NAMALWA (cell line): ENCODE measurements at regions not wholly inside any gene's neighbourhood (a gene's known extent, or its start where the extent isn't known, plus 50 kb on each side); places are given as distances from the start of the nearest gene placed in this dataset.

Experiments used
- DNase-seq: peaks from one replicate; pipeline ENCODE4 v3.0.0-alpha.2; 2015; ENCODE audit warnings: low spot score

DNA sequence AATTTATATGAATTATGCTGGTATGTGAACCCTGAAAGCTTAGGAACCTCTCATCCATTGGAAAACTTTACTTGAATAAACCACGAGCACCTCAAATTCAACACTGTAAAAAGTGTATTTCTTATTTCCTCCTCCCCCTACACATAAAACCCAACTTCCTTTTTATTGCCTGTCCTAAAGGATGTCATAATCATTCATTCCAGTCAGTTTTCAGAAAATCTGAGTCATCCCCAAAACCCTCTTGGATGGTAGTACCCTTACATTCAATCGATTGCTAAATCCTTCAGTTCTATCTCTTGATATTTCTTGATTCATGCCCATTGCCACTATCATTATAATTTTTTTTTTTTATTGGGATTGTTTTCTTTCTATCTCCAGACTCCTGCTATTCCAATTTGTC is 91.1 kb upstream of the ATP8A1 start:
- no peak for DNase-seq

DNA sequence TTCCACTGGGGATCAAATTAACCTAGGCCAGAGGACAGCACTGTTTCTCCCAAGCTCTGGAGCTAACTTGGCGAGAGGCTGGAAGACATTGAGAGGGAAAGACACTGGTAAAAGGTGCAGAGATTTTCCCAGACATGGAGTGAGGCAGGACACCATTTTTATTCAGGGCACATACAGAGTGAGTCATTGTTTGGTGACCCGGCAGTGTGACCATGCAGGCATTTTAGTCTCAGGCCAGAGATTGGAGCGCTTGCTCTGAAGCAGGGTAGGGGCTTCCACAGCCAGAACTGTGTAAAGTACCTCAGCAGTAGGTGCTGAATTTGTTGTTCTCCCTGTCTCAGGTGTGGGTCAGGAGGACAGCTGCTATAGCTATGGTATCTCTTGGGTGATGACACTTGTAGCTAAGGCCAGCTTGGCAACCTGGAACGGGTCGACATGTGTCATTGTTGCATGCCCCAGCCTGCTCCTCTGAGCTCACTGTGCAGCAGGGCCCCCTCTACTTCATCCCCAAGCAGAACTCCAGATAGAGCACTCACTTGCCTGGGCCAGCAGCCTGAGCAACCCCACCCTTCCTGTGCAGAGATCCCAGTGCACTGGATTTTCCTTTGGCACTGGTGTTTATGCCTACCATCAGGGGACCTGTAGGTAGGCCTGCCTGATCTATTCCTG is 79.8 kb upstream of the ATP8A1 start:
- no peak for DNase-seq

DNA sequence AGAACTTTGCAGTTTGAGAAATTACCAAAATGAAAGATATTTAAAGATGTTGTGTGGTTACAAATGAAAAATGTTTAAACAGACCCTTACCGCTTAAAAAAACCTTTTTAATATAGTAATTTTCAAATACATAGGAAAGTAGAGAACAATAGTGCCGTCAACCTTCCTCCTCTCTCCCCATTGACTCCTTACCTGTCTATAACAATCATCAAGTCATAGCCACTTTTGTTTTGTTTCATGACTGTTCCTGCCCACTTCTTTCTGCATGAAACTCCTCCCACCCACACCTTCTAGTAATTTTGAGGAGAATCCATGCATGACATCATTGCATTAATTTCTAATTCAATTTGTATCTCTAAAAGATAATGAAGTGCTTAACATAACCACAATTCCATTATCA is 76.5 kb upstream of the ATP8A1 start:
- no peak for DNase-seq

DNA sequence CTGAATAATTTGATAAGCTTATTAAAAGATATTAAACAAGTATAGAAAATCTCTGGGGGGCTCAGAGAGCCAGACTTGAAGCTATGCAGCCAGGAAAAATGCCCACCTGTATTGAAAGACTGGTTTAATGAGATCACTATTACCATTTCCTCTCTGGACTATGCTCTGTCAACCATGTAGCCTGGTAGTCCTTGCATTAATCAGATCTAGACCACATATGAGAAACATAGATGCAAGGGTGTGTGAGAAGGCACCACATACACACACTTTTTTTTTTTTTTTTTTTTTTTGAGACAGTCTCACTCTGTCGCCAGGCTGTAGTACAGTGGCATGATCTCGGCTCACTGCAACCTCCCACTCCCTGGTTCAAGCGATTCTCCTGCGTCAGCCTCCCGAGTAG is 75.9 kb upstream of the ATP8A1 start:
- no peak for DNase-seq

DNA sequence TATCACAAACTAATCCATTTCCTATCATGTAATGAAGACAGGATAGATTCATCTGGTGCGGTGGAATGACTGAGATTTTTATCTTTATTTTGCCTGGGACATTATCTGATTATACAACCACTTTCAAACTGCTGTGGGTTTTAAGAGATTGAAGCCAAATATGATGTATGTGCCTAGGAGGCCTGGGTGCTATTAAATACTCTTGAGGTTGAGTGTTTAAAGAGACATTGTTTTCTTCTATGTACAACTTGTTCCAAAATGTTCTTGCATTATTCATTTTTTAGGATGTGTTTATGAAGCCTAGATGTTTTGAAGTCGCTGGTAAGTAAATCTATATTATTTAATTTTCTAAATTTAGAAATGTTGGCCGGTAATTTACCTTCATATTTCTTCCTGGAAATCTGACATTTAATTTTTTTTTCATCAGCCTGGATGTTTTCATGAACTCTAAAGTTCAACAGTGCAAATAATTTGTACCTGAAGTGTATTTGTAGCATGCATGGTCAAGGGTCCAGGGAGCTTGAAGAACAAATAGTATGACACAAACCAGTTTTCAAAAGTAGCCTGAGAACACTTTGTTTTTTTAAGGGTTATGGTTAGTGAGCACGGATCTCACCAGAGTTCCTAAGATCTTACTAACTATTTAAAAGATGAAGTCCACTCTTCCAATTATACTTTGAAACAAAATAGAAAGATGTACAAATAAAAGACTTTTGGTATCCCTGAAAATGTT is 72.8 kb upstream of the ATP8A1 start:
- DNase-seq, result no peak

DNA sequence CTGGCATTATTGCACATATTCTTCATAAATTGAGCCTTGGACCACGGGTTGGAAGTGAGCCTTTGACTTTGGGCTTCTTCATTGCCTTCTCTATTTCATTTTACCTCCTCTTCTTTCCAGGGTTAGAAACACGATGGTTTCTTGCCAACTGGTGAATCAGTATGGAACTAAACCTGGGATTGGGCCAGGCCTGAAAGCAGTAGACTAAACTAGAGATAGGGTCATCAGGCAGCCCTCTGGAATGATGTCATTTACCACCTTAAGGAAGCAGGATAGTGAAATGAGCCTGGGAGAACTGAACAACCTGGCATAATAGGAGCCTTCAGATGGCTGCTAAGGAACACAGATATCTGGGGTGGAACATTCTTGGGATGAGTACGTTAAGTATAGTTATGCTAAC is 67.5 kb upstream of the ATP8A1 start:
- DNase-seq, result no peak

DNA sequence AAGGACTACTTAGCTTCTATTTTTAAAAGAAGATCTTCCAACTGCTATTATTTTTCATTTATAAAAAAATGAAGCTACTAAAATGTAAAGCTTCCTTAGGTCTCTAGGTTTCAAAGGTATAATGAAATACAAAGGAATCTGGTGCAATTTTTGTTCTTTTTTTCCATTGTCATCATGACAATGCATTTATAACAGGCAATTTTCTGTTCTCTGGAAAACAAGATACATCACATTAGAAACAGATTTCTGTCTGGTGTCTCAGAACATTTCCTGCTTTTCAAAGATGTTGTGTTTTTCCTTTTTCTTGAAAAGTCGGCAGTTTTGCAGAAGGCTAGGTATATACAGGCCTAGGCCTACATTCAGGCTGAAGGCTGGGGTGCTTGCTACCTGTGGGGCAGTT is 63.6 kb upstream of the ATP8A1 start:
- DNase-seq, result no peak

DNA sequence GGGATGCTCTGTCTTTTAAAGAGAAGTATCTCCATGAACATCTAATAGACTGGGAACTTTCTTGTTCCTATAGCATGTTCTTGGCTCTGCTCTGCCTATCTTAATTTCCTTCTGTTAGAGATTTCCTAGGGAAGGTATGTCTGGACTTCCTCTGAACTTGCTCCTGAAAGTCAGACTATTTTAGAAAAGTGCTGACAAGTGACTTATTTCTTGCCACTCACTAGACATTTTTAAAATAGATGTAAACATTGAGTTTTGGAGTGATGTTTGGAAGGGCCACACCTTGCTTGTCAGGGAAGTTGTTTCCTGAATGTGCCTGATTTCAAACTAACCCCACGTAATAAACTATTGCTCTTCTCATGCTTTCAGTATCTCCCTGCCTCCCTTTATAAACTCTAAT is 62.4 kb upstream of the ATP8A1 start:
- DNase-seq, result no peak

DNA sequence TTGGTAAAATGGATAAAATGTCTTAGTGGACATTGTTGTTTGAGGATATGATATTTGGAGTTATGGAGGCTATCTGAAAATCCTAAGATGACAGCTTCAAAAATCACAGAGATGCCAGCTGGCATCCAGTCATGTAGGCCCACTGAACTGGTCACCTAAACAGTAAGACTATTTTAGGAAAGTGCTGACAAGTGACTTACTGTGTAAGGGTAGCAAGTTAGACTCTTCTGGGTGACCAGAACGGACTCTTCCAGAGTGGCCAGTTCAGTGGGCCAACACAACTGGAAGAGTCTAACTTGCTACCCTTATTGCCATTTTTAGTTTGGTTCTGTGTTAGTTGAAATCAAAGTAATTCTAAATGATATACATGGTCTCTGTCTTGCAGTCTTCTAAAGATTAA is 61.4 kb upstream of the ATP8A1 start:
- no peak for DNase-seq

DNA sequence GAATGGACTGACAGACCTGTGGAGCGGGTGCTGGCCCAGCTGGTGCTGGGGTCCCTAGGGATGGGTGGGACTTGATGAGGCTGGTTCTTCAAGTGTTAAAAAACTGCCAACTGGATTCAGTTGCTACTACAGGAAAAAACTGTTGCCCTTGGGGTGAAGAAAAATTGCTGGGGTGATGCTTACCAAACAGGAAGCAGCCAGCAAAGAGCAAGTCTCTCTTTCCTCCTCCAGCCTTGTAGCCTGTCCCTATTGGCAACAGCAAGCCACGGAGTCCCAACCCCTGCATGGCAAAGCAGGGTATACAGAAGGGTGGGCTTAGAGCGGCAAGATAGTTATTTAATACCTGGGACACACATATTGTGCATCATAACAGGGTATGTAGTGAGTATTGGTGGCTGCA is 60.1 kb upstream of the ATP8A1 start:
- no peak for DNase-seq

DNA sequence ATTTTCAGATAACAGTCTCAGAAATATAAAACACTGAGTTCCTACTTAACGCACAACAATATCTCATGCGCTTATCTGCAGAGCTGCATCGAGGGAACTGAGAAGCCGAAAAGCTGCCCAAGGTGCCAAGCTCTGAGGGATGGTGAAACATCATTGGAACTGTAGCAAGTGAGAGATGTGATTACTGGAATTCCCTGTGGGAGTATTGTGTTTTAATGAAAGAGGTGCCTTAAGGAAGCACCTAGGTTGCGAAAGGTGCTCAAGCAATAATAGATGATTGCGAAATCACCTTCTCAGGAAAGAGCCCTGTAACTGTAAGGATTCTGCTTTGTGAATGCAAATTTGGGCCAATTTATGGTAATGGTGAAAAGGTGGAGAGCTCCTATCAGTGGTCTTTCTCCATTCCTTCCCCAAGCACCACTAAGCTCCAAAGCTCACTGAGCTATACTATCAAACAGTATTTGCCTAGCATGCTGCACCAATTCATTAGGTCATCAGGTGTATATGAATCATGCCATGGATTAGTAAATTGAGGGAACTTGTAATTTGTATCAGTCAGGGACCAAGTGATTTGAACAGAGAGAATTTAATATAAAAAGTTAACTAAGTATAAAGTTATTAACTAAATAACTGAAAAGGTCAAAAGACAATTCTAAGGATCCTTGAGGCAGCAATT is 59.0 kb upstream of the ATP8A1 start:
- DNase-seq, result no peak

DNA sequence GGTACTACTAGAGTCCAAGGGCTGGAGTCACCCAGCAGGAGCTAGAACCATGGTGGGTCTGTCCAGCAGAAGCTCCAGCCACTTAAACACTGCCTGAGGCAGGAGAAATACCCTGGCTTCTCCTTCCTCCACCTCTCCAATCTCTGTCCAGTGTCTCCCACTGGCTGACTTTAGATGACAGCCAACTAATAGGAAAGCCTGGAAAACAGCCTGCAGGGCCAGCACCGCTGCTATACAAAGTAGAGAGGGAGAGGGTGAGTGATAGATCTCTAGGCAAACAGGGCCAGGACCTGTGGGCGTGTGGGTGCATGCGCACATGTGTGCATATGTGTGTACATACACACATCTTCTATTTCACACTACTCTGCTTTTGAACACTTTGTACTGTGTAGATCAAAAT is 56.5 kb upstream of the ATP8A1 start:
- DNase-seq, result no peak

DNA sequence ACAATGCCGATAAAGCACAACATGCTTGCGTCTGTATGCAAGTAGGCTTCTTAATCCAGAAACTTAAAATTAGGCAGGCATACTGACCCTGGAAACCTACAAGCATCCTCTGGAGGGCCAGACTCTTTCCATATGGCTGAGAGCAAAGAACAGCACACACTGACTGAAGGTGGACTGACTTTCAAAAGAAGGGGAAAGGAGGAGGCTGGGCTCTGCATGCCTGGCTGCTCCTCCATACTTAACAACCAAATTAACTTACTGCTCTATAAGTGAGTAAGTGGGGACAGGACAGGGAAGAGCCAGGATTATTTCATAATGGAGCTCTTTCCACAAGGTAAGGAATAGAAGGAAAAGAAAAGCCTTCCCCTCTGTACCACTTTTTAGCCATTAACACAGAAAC is 55.9 kb upstream of the ATP8A1 start:
- no peak for DNase-seq

DNA sequence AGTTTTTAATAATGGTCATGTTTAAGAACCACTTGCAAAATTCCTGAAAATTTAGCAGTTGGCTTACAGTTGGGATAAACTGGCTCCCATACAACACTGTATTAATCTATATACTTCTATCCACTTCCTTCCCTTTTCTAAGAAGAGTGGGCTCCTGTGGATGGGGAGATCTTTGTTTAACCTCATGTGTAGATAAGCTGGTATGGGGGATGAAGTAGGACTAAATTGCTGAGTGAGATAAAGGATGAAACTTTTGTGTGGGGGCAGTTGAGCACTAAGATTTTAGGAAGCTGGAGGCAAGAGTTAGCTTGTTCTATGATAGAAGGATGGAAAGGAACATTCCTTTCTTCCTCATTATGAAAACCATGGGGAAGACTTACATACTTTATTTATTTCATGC is 54.6 kb upstream of the ATP8A1 start:
- no peak for DNase-seq

DNA sequence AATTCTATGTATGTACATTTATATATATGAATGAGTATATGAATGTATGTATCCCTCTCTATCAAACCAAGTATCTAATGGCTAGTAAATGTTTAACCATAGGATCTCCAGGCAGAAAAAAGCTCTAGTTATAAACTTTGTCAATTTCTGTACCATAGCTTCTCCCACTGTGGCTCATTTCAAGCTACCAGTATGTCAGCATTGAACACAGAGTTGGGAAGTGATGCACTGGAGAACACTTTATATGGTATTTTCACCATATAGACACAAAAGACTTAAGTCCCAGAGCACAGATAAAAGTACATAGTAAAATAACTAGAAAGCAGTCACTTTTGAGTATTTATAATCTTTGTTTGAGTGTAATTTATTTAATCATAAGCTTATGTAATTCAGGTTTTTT is 53.9 kb upstream of the ATP8A1 start:
- DNase-seq, result no peak

DNA sequence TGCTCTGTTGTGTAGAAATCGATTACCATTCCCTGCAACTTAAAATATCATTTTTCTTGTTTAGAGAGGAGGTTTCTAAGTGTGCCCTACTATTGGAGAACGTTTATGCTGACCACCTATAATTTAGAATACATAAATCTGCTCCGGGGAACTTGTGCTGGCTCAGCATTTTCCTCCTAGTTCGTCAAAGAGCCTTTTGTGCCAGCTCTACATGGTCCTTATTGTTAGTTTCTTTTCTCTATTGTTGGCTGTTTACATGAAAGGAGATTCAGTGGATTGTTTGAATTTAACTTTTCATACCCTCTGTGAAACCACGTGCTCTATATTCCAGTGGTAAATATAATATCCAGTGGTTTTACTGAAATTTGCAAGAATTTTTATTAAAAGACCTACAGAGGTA is 53.4 kb upstream of the ATP8A1 start:
- DNase-seq, result no peak

DNA sequence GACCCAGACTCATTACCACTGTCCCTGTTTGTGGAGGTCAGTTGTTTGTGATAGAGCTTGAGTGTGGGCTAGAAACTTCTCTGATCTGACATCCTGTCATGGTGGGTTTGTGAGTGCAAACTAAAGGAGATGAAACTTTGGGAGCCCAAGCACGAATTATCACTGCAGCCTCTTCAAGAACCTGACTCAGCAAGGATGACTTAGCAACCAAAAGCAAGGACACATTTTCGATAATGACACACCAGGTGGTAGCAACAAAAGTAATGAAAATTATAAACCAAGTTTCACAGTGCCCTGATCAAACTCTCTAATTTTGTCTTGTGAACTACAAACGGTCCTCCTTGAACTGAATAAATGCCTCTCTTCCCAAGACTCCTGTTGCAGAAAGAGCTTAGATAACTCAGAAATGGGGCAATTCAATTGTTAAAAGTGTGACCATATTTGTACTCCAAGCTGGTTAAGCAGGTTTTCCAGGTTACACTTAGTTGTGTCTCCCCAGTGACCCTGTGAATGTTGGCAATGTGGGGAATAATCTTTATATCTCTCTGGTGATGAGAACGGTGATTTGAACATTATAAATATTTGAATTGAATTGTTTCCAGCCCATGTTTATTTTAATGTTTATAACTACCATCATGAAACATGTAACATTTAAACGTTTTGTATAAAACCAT is 52.6 kb upstream of the ATP8A1 start:
- no peak for DNase-seq

DNA sequence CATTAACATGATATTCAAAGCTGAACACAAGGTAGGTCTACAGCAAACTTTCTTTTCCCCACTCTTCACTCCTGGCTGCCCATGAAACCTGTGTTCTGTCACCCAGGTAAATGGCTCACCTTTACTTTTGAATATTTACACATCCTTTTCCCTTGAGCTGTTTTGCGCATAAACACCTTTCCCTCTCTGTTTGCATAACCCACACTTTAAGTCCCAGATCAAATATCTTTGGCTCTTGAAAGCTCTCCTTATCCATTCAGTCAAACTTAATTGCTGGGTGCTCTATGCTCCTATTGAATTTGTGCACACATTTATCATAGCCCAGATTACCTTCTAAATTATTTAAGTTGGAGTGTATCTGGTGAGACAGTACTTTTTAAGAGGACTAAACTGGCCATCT is 51.7 kb upstream of the ATP8A1 start:
- DNase-seq, result no peak
